ENCODE measurements at regions not wholly inside any gene's neighbourhood (a gene's known extent, or its start where the extent isn't known, plus 50 kb on each side); places are given as distances from the start of the nearest gene placed in this dataset.
"Not testable (repeated sequence)": the region's sequence is repeated elsewhere in the genome, so short reads cannot be mapped to it uniquely, and the experiment has no call there.

GRCh38 chr14:49092345-49092744 lies 493.8 kb downstream of the RPS29 start:
- DNase-seq, result no peak

- no peak for DNase-seq
Measured at GRCh38 chr14:49089107-49089506, 497.1 kb downstream of the RPS29 start.

GRCh38 chr14:49073292-49073691 lies 512.9 kb downstream of the RPS29 start:
- DNase-seq, result not testable (repeated sequence)

GRCh38 chr14:49058511-49058910 lies 527.7 kb downstream of the RPS29 start:
- DNase-seq, result no peak

- no peak for DNase-seq
Measured at GRCh38 chr14:49057838-49058510, 528.2 kb downstream of the RPS29 start.

- no peak for DNase-seq
Measured at GRCh38 chr14:49056021-49056420, 530.2 kb downstream of the RPS29 start.

GRCh38 chr14:49052521-49052920 lies 533.7 kb downstream of the RPS29 start:
- DNase-seq, result no peak

- no peak for DNase-seq
Measured at GRCh38 chr14:49051328-49052060, 534.7 kb downstream of the RPS29 start.

GRCh38 chr14:49050822-49051221 lies 535.4 kb downstream of the RPS29 start:
- DNase-seq, result no peak

GRCh38 chr14:49049711-49050110 lies 536.5 kb downstream of the RPS29 start:
- no peak for DNase-seq

- DNase-seq, result no peak
Measured at GRCh38 chr14:49044981-49045380, 541.2 kb downstream of the RPS29 start.

GRCh38 chr14:49036984-49037516 lies 549.1 kb downstream of the RPS29 start:
- DNase-seq, result no peak

- DNase-seq, result no peak
Measured at GRCh38 chr14:49036266-49036665, 549.9 kb downstream of the RPS29 start.

GRCh38 chr14:49033131-49033530 lies 553.0 kb downstream of the RPS29 start:
- no peak for DNase-seq

- not testable (repeated sequence) for DNase-seq
Measured at GRCh38 chr14:49031710-49032109, 554.5 kb downstream of the RPS29 start.

- DNase-seq, result no peak
Measured at GRCh38 chr14:49019467-49020115, 566.6 kb downstream of the RPS29 start.

- DNase-seq, result no peak
Measured at GRCh38 chr14:49017447-49017846, 568.7 kb downstream of the RPS29 start.

- DNase-seq, result no peak
Measured at GRCh38 chr14:49016381-49016780, 569.8 kb downstream of the RPS29 start.

GRCh38 chr14:49014476-49014875 lies 571.7 kb downstream of the RPS29 start:
- DNase-seq, result no peak

- no peak for DNase-seq
Measured at GRCh38 chr14:49008363-49008762, 577.8 kb downstream of the RPS29 start.

- no peak for DNase-seq
Measured at GRCh38 chr14:48991141-48991540, 595.0 kb downstream of the RPS29 start.

- no peak for DNase-seq
Measured at GRCh38 chr14:48983351-48983888, 602.8 kb downstream of the RPS29 start.

GRCh38 chr14:48974994-48975393 lies 611.2 kb downstream of the RPS29 start:
- DNase-seq, result no peak

- no peak for DNase-seq
Measured at GRCh38 chr14:48973151-48973550, 613.0 kb downstream of the RPS29 start.
